HG03457 (cell line): ENCODE measurements at regions not wholly inside any gene's neighbourhood (a gene's known extent, or its start where the extent isn't known, plus 50 kb on each side); places are given as distances from the start of the nearest gene placed in this dataset.
"Not testable (repeated sequence)": the region's sequence is repeated elsewhere in the genome, so short reads cannot be mapped to it uniquely, and the experiment has no call there.

Experiments
- ATAC-seq: cut with Tn5 transposase; IDR thresholded peaks from one replicate; pipeline ENCODE4 v1.9.1; 2021; ENCODE audit warnings: moderate number of reproducible peaks; ENCODE audit not compliant: unreplicated experiment

DNA sequence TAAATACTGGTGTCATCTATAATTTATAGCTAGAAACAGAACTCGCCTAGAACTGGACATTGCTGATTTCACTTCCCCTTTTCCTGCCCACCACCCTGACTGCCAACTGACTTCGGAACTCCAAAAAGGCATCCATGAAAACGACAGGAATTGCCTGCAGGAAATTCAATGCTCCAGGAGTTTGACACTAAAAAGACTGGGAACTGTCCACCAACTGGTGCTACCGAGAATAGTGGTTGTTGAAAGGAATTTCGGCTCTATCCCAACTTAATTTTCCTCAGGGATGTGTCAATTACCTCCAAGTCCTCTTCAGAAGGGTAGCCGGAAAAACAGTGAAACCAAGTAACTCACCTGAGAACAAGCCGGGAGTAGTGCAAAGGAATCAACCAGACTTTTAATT lies 440.0 kb downstream of the PRELID2 start:
- not testable (repeated sequence) for ATAC-seq

- no peak for ATAC-seq
Measured at GRCh38 chr5:145393426-145393825, 441.7 kb downstream of the PRELID2 start.

GRCh38 chr5:145389047-145389446 lies 446.1 kb downstream of the PRELID2 start:
- no peak for ATAC-seq

DNA sequence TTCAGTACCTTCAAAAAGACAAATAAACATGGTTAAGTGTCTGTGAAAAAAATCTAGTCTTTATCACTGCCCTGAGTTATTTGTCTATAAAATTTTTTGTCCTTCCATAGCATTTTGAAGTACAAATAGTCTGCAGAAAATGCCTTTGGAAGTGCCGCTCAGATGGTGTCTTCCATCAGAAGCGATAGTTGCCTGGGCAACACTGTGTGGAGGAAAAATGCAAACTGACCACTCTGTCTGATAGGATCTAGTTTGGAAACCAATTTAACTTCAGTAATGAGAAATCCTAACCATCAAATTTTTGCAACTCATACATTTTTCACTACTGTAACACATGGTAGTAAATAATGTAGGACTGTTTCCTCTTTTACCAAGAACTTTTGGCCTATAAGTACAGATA lies 449.9 kb downstream of the PRELID2 start:
- no peak for ATAC-seq

- ATAC-seq: no peak
Measured at GRCh38 chr5:145378226-145378625, 456.9 kb downstream of the PRELID2 start.

DNA sequence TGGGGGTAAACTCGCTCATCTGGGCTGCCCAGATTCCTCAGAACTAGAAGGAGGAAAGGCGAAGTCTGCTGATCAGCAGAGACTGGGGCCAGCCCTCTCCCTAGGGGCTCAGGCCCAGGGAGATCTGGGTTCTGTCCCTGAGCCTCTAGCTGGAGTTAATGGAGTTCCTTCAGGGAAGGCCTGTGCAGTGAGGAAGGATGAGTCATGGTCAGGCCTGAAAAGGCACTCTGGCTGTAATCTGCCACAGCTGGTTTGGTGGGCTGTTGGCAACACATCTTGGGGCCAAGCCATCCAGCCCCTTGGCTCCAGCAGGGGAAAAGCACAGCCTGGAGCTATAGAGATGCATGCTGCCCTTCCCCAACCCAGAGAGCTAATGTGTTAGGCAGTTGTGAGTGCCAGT lies 459.6 kb downstream of the PRELID2 start:
- ATAC-seq: no peak

DNA sequence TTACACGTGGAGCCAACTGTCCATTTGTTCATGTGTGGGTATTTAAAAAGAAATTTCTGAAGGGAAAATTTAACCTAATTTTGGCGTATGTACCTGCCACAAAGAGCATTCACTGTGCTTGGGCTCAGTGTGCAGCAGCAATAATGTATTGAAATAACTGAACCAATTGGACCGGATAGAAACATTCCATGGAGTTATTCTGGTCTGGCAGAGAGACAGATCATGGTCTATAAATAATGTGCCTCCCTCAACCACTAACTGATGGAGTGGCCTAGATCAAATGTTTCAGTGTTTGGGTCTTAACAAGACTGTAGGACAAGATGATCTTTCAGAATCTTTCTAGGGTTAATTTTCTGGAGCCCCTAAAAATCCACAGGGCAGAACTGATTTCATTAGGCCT lies 469.7 kb downstream of the PRELID2 start:
- no peak for ATAC-seq

DNA sequence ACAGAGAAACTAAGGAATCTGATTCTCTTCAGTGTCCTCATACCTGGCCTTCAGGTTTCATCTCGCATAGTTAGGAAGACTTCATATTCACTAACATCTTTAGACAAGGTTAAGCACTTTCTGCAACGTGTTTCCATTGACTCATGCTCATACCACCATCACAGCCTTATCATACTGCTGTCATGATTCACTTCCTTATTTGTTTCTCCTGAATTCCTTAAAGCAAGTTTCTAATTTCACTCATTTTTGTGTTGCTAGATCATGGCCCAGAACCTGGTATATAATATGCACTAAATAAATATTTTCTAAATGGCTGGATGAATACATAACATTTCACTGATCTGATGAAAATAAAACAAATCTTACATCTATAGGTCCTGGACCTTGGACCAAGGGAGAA lies 472.9 kb downstream of the PRELID2 start:
- ATAC-seq: no peak

DNA sequence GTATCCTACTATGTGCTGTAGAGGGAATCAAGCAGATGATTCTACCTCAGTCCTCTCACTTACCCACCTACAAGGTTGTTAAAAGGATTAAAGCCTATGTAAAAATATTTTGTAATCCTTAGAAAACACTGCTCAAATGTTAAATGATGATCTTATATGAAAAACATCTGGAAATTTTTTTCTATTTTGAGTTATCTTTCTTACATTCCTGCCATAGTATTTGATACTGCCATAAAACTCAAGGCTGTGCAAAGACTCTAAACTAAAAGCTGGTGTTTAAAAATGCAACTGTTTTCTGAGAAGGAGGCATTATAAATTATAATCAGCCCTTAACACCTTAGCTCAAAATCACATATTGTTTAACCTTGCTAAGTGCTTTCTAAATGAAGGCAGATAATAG lies 474.2 kb downstream of the PRELID2 start:
- no peak for ATAC-seq

DNA sequence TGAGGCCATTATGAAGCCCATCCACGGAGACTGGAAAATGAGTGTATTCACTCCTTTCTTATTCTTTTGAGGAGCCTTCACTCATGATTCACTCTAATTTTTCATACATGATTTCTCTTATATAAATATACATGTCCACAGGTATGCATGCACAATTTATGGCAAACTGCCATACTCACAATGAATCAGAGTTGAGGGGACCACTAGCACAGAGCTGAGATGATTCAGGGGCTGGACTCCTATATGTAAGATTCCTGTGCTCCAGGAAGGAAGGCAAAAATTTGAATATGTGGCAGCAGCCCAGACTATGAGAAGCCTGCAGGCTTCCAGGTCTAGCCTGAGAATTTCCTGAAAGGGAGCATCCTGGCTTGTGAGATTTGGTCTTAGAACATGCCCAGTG lies 484.6 kb downstream of the PRELID2 start:
- ATAC-seq: no peak

- no peak for ATAC-seq
Measured at GRCh38 chr5:145347026-145347616, 488.0 kb downstream of the PRELID2 start.

DNA sequence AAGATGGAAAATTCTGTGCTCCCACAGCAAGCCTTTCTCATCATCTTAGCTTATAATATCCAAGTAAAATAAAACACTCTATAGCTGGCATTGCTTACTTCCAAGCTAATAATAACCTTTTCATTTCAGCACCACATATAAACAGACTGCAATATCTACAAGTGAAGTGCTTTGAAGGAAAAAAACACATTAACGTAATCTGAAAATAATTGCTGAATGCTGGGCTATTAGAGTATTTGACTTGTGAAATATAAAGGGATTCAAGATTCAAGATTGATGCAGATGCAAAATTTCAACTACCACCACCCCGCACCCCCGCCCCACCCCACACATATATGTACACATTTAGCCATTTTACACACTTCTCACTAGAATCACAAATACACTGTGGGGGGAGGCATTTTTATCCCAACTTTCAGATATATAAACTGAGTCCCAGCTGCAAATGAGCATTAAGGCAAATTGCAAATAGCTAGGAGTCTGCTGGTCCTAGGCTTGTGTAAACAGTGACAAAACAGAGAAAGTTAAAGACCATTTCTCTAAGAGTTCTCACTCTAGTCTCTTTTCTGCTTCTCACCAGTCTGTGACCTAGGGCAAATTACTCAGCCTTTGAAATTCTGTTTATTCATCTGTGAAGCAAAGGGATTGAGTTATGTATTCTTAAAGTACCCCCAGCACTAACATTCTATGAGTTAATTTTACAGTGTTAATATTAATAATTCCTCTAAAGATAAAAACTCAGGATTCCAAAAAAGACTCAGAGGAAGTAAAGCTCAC lies 489.4 kb downstream of the PRELID2 start:
- no peak for ATAC-seq

DNA sequence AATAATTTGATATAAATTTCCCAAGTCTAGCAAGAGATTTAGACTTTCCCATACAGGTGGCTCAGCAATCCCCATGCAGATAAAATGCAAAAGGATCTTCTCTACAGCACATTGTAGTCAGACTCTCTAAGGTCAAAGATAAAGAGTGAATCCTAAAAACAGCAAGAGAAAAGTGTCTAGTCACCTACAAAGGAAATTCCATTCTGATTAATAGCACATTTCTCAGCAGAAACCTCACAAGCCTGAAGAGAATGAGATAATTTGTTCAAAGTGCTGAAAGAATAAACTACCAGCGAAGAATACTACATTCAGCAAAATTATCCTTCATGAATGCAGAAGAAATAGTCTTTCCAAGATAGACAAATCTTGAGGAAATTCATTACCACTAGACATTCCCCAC lies 493.3 kb downstream of the PRELID2 start:
- no peak for ATAC-seq

GRCh38 chr5:145340099-145340498 lies 495.0 kb downstream of the PRELID2 start:
- ATAC-seq: no peak

- ATAC-seq: no peak
Measured at GRCh38 chr5:145324767-145325479, 510.2 kb downstream of the PRELID2 start.

- no peak for ATAC-seq
Measured at GRCh38 chr5:145324101-145324500, 511.0 kb downstream of the PRELID2 start.

- ATAC-seq: peak; percentile 81
Measured at GRCh38 chr5:145316282-145316681, 518.9 kb downstream of the PRELID2 start.

DNA sequence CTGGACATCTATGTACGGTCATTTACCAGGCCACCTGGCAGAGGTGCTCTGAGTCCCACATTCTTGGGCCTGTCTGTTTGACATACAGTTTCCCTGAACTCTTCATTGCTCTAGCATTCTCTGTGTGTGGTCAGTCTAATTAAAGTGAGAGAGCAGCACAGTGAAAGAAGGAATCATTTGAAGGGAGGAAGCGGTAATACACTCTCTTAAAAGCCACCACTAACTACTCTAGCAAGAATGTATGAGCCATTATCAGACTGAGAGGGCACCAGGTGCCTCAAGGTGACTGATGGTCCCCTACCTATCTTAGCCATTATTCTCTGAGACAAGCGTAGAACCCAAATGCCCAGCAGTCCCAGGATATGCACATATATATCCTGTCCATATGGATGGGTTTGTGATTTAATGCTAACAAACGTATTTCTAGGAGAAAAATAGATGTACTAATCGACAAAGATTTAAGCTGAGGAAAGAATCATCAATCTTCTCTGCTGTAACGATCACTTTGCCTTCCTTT lies 527.2 kb downstream of the PRELID2 start:
- no peak for ATAC-seq

DNA sequence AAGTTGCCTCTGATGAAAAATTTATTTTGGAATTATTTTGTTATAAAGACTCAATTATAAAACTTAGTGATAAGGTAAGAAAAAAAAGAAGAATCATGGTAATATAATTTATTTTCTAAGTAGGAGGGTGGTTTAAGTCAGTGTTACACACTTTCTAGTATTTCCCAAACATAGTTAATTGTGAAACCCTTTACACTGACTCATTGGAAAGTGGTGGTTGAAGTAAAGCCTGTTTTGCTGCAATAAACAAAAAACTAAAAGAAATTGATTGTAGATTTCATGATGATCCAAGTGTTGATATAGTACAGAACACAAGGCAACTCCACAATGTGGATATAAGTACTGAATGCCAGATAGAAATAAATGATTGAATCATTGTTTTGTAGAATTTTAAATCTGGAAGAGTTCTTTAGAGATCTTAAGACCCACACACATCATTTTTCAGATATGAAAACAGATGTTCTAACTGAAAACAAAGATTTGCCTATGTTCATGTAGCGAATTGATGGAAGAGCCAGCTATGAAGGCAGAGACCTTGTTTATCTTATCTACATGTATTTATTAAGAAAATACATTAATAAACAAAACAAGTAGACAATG lies 539.8 kb downstream of the PRELID2 start:
- no peak for ATAC-seq

DNA sequence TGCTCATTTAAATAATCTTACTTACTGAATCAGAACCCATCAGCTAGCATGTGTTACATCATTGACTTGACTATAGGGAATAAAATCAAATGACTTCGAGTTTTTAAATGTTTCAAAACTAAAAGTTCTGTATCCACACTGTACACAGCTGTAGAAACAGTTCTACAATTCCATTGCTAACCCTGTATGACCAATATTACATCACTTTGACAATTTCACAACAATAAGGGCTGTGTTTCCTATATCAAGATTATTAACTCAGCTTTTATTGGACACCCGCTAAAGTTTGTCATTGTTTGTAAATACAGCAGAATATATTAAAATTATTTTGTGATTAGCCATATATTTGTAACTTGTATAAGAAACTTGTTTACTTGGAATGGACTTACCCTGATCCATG lies 540.8 kb downstream of the PRELID2 start:
- no peak for ATAC-seq

- no peak for ATAC-seq
Measured at GRCh38 chr5:145293716-145294115, 541.4 kb downstream of the PRELID2 start.
